ENCODE measurements at regions not wholly inside any gene's neighbourhood (a gene's known extent, or its start where the extent isn't known, plus 50 kb on each side); places are given as distances from the start of the nearest gene placed in this dataset.
A peak's percentile ranks its signal among the peaks of the same experiment; 100 is the strongest.
"Not testable (repeated sequence)": the region's sequence is repeated elsewhere in the genome, so short reads cannot be mapped to it uniquely, and the experiment has no call there.

DNA sequence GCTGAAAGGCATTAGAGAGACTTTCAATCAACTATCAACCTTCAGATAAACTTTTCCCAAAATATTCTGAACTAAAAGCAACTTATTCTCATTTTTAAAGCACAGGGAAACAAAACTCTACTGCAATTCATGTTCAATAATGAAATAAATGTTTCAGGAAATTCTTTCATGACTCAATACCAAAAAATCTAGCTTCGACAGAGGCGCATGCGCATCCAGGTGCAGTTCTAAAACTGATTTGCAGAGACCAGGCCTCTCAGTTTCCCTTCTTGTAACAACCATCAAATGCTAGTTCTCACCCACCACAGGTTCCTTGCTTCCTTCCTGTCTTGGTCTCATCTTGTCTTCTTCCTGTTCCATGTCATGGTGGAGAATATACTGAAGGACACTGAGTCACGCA is 55.3 kb upstream of the NRBF2 start:
- DNase-seq, result no peak

DNA sequence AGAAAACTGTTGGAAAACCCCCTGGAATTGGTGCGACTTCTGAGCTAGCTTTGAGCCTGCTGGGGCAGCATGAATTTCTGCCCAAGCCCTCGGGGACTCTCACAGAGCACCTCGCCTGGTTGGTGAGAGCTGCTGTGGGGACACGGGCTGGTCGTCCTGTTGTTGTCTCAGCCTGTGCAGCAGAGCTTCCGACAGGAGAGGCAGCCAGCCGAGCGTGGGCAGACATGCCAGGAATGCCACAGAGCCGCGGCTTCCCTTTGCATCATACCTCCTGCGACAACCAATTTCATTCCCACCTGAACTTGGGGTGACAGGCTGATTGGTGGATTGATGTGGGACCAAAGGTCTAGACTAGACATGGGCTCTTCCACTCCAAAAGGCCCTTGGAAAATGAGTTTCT is 60.2 kb upstream of the NRBF2 start:
- no peak for DNase-seq

DNA sequence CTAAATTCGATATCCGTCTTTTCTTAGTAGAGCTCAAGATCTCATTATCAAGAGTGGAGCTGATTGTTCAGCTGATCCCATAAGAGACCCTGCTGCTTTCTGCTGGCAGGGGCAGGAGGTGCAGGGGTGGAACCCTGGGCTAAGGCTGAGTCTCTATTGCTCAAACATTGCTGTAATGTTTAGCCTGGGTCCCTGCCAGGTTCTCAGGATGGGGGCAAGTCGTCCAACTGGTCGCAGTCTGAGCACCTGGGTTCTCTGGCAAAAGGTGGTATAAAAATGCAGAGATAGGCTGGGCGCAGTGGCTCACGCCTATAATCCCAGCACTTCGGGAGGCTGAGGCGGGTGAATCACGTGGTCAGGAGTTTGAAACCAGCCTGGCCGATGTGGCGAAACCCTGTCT is 62.0 kb upstream of the NRBF2 start:
- DNase-seq, result no peak

DNA sequence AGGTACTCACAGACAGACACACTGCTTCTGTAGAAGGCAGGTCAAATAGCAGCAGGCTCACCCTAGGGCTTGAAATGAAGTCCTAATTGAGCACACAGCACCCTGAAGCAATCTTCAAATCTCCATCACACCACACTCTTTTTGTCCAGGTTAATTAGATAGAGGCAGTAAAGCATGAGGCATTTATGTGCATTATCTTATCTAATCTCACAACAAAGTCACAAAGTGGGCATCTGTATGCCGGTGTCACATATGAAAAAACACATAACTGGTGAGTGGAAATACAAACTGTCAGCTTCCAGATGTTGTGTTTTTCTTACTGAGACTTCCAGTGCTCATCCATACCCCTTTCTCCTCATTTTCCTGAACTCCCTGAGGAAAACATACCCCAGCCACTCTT is 63.8 kb upstream of the NRBF2 start:
- DNase-seq, result no peak

DNA sequence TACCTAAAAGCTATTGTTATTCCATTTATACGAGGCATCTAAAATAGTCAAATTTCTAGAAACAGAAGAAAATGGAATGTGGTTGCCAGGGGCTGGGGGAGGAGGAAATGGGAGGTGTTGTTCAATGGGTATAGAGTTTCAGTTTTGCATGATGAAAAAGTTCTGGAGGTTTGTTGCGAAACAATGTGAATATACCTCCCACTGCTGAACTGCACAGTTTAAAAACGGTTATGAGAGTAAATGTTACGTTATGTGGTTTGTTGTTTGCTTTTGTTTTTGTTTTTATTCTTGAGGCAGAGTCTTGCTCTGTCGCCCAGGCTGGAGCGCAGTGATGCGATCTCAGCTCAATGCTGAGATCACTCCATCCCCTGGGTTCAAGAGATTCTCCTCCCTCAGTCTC is 64.9 kb upstream of the NRBF2 start:
- no peak for DNase-seq

DNA sequence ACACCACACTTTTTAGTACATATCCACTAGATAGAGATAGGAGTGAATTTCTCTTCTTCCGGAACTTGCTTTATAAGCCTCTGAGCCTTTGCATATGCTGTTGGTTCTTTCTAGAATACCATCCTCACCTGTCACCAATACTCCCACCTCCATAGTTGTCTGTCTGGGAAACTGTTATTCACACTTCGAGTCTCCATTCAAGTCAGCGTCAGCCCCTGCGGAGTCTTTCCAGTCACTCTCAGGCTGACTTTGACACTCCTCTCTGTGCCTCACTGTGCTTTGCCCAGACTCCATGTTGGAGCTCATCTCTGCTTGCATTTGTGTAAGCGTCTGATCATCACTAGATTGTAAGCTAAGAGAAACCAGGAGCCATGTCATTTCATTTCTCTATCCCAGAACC is 66.5 kb upstream of the NRBF2 start:
- no peak for DNase-seq

DNA sequence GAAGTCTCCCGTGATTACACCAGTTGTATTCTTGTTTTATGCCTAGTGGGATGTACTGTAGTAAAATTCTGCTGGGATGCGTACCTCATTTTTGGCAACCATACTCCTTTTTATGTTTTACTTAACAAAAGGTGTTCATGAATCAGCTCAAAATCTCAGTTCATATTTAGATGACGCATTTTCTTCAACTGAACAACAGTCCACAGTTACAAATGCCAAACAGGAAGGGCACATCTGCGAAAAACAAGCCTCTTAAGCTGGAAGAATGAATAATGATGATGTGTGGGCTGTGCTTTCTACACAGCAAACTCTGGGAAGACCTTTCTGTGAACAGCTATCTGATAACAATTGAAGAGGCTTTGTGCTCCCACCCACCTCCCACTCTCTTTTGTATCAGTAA is 68.4 kb upstream of the NRBF2 start:
- no peak for DNase-seq

DNA sequence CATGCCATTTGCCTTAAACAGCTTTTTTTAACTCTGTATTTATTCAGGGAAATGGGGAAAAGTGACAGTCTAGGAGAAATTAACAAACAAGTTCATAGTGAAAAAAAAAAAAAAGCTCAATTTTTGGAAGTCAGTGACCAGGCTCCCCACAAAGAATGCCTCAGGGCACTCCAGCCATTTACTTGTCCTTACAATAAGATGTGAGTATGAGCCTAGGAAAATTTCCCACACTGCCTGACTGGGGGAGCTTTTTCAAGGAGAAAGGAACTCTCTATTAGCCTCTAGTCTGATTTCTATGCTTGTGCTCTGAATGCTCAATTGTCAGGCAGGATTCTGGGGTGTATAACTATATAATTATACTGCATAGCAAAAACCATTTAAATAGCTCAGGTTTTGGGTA is 74.9 kb upstream of the NRBF2 start:
- DNase-seq, result no peak

DNA sequence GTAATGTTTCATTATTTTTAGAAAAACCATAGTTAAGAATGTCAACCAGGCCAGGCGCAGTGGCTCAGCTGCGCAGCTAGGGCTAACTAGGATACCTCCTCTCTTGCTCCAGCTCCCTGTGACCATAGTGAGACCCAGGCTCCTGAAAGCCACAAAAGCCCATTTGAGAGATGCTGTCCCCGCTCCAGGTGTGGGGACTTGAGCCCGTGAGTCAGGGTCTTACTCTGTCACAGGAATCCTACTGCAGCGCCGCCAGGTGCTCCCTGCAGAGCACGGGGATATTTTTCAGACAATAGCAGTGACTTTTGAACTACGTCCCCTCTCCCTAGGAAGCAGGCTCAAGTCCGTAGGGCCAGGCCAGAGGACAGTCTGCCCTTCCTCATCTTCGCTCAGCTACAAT is 75.6 kb upstream of the NRBF2 start:
- DNase-seq, result no peak

DNA sequence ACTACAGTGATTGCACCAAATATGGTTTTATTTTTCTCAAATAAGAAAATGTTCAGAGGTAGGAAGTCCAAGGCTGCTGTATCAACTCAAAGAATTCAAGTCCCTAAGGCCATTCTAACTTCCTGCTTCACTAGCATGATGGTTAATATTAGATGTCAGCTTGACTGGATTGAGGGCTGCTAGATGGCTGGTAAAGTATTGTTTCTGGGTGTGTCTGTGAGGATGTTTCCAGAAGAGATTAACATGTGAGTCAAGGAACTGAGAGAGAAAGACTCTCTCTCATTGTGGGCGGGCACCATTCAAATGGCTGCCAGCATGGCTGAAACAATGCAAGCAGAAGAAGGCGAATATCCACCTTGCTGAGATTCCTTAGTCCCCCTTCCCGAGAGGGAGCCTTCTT is 77.4 kb upstream of the NRBF2 start:
- DNase-seq, result no peak

DNA sequence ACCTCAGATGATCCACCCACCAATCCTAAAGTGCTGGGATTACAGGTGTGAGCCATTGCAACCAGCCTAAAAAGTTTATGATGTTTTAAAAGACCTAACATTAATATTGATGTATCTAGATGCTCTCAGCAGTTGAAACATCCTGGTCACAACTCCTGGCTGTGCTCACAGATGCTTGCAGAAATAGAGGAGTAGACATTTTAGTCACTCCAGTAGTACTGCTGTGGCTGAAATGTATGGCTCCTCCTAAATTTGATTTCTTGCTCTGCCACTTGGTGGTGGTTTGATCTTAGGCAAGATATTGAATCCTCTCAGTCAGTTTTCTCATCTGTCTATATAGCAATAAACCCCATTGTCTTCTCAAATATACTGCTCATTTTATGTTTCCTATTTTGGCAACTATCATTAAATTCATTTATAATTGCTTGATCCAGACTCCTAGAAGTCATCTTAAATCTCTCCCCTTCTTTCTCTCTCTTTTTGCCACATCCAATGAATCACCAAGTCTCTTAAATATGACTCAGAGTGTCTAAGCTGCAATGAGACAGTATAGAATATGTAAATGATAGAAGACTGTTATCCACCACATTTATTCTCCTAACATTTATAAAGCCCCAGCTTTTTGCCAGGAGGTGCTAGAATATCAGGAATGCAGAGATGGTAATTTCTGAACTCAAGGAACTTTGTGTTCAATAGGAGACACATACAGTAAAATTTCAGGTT is 78.1 kb upstream of the NRBF2 start:
- DNase-seq, result no peak

DNA sequence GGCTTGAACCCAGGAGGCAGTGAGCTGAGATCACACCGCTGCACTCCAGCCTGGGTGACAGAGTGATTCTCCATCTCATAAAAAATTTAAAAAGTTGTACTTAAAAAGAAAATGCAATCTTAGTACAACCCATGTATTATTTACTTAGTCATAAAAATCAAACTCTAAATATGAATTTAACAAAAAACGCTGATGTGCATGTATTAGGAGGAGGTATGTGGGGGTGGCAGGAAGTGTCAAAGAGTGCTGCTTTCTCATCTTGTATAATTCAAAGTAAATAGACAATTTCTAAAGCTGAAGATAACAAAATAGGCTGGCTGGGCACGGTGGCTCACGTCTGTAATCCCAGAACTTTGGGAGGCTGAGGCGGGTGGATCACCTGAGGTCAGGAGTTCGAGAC is 81.0 kb upstream of the NRBF2 start:
- no peak for DNase-seq

DNA sequence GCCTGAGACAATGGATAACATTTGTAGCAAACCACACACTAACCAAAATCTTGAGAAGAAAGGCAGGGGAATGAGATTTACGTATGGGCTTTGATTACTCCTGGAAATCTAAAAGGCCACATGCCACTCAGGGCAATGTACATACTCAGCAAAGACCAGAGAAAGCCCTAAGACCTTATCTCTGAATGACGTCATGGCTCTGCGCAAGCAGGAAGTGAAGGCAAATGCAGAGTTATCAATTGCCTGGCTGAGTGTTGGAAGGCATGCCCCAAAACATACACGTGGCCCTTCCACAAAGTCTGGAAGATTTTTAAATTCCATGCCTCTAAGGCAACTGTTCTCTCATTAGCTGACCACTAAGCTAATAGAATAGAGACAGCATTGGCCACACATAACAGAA is 90.9 kb upstream of the NRBF2 start:
- DNase-seq, result no peak

DNA sequence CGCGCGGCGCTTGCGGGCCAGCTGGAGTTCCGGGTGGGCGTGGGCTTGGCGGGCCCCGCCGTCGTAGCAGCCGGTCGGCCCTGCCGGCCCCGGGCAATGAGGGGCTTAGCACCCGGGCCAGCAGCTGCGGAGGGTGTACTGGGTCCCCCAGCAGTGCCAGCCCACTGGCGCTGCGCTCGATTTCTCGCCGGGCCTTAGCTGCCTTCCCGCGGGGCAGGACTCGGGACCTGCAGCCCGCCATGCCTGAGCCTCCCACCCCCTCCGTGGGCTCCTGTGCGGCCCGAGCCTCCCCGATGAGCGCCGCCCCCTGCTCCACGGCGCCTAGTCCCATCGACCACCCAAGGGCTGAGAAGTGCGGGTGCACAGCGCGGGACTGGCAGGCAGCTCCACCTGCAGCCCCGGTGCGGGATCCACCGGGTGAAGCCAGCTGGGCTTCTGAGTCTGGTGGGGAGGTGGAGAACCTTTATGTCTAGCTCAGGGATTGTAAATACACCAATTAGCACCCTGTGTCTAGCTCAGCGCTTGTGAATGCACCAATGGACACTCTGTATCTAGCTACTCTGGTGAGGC is 99.4 kb upstream of the NRBF2 start:
- DNase-seq, result not testable (repeated sequence)

DNA sequence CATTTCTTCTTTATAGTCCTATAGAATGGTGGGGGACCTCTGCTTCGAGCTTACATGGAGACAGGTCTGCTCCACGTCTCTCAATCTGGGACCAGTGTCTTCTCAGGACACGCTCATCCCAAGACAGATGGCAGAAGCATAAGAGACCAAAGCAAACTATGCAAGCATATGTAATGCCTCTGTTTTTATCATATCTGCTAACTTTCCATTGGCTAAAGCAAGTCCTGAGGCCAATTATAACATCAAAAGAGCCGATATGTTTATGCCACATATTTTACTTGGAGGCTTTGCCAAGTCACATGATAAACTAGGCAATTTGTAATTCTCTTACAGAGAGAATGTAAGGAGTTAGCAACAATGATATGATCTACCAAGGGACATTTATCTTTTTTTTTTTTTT is 102.6 kb upstream of the NRBF2 start:
- DNase-seq, result no peak

DNA sequence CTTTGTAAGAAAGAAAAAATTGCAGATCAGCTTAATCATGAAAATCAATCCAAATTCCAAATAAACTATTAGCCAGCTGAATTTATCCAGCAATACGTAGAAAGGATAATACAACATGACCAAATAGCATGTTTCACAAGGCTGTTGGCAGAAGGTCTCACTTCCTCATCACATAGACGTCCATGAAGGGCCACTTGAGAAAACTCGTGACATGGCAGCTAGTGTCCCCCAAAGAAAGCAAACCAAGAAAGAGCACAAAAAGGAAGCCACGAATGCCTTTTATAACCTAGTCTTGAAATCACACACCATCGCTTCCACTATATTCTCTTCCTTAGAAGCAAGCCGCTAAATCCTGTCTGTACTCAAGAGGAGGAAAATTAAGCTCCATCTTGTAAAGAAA is 105.6 kb upstream of the NRBF2 start:
- peak in 10 of 58 donors; percentile 0 to 8 (median 2) for DNase-seq

DNA sequence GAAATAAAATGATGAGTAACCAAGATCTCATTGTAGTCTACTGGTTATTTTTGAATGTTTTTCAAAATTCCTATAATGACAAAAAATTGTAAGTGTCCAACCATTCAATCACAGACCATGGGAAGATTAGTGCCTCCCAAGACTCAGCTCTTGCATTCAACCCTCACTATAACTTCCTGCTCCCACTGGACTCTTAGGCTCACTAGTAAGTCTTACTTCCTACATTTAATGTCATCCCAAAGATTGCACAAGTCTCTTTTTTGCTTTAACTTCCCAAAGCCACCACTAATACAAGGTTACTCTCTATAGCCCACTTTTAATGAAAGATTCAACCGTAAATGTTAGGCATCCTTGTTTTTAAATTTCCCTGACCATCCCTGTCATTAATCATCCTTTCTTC is 111.9 kb upstream of the NRBF2 start:
- DNase-seq, result no peak

DNA sequence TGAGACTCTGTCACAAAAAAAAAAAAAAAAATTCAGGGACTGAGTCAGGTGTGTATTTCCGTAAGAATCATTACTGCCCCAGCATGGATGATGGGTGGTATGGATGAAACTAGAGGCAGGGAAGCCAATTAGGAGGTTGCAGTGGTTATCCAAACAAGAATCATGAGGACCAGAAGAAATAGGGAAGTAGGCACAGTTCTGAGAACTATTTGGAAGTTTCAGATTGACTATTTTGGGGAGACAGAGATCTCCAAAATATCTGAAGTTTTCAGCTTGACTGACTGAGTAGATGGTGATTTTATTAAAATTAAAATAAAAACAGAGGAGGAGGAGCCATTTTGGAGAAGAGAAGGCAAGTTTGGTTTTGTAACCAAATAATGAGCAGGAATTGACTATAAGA is 119.4 kb upstream of the NRBF2 start:
- DNase-seq, result no peak

DNA sequence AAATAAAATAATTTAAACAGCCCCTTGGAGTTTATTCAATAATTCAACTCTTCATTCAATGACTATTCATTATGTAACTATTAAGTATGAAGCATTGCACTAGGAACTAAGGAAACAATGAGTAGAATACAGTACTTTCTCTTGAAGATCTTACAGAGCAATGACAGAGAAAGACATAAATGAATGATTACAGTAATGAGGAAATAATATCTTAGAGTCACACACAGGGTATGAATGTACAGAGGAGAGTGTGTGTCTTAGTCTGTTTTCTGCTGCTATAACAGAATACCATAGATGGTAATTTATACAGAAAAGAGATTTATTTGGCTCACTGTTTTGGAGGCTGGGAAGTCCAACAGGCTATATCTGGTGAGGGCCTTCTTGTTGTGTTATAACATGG is 120.5 kb upstream of the NRBF2 start:
- DNase-seq, result no peak

DNA sequence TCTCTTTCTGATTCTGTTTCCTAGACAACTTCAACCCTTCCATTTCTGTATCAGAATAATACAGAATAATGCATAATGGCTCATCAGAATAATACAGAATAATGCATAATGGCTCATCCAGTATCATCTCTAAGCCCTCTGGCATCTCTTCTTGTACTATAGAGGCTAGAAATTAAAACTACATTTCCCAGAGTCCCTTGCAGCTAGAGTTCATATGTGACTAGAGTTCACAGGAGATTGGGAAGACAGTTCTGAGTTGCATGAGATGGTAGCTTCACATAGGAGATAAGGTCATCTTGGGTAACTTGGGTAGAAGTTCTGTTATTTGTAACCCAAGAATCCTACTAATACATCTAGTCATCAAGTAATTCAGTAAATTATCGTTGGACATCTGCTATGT is 122.9 kb upstream of the NRBF2 start:
- DNase-seq, result no peak

DNA sequence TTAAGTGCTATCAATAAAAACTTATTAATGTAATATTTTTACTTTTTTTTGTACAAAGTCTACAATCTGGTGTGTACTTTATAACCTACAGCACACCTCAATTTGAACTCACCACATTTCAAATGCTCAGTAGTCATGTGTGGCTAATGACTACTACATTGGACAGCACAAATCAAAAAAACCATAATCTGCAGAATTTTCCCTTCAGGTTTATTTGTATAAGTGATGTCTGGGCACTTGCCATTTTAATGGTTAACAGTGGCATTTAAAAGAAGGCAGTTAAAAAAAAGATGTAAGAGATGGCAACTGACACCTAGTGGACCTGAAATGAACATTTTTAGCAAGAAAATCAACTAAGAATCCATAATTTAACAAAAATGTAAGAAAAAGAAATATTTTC is 124.6 kb upstream of the NRBF2 start:
- no peak for DNase-seq

DNA sequence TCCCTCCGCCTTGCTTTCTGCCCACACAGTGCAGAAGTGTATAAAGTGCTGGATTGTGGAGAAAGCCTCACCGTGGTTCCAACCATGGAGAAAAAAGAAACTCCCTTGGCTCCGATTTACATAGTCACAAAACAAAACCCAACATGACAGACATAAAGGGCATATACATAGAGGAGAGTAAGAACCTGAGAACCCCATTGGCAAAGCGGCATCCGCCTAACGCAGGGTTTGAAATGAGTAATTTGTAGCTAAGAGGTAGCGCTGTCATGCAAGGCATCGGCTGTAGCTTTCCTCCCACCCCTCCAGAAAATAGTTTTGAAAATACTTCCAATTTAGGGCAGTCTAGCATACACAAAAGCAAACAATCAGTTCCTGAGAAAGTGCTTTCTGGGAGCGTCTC is 126.0 kb upstream of the NRBF2 start:
- no peak for DNase-seq

DNA sequence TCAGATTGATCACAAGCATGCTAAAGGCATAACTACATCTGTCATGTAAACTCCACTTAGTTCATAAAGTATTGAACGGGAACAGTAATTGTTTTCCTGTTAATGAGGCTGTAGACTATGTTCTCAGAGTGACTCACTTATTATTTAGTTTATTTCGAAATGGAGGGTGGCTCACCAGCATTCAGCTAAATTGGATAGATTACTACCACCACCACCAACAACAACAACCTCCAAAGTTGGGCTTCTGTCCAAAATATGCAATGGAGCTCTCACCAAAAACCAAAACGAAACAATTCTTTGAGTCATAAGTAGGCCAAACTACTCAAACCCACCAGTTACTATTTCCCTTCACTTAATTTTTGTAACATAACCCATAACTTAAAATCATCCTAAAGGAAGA is 127.9 kb upstream of the NRBF2 start:
- DNase-seq, result no peak
